PC-9 (cell line): ENCODE measurements at regions not wholly inside any gene's neighbourhood (a gene's known extent, or its start where the extent isn't known, plus 50 kb on each side); places are given as distances from the start of the nearest gene placed in this dataset.

Experiments used
- BruUV-seq: library from RNA; stranded (reverse); fragments of 400-500 nt; replicated peaks from 2 replicates; lab custom pipeline; 2021; lab: Mats Ljungman, UMichigan
- CTCF ChIA-PET: fragments of 300-600 bp; sonication (Branson Sonifier 250); formaldehyde crosslinking; loops from one replicate; lab custom pipeline; 2022; ENCODE audit warnings: antibody characterized with exemption; lab: Charles Lee
- POLR2A ChIA-PET: fragments of 300-600 bp; sonication (Branson Sonifier 250); formaldehyde crosslinking; loops from one replicate; lab custom pipeline; 2022; ENCODE audit warnings: antibody characterized with exemption; ENCODE audit not compliant: unreplicated experiment; lab: Charles Lee
- DNase-seq, 2 experiments: peaks; one replicate each; pipeline versions ENCODE4 v3.0.0 to v3.0.0-alpha.2; 2015 to 2022; ENCODE audit warnings: mixed read lengths in 1 of 2
- H2AFZ ChIP-seq: fragments of 200-600 bp; sonication (generic); 2 replicates; pipeline ENCODE4 v1.8.1; 2017; ENCODE audit warnings: antibody characterized with exemption
- H3F3A ChIP-seq: fragments of 200-600 bp; sonication (generic); 2 replicates; pipeline ENCODE4 v1.8.1; 2017; ENCODE audit warnings: antibody characterized with exemption, mild to moderate bottlenecking, low read depth; ENCODE audit not compliant: insufficient read depth
- H3K27ac ChIP-seq: fragments of 200-600 bp; sonication (generic); 2 replicates; pipeline ENCODE4 v1.6.1; 2016; ENCODE audit warnings: mixed run types
- H3K27me3 ChIP-seq: fragments of 200-600 bp; sonication (generic); 2 replicates; pipeline ENCODE4 v1.6.1; 2016; ENCODE audit warnings: low read depth, mixed run types; ENCODE audit not compliant: insufficient read depth
- H3K36me3 ChIP-seq: fragments of 200-600 bp; sonication (generic); 2 replicates; pipeline ENCODE4 v1.6.1; 2016; ENCODE audit warnings: low read depth, mixed run types
- H3K4me1 ChIP-seq: fragments of 200-600 bp; sonication (generic); replicated peaks from 2 replicates; pipeline ENCODE4 v1.6.1; 2016; ENCODE audit warnings: mixed run types; ENCODE audit not compliant: insufficient read depth
- H3K4me2 ChIP-seq: fragments of 200-600 bp; sonication (generic); 2 replicates; pipeline ENCODE4 v1.6.1; 2017; ENCODE audit warnings: mixed run types
- H3K4me3 ChIP-seq: fragments of 200-600 bp; sonication (generic); 2 replicates; pipeline ENCODE4 v1.6.1; 2016; ENCODE audit warnings: mixed run types
- H3K79me2 ChIP-seq: fragments of 200-600 bp; sonication (generic); 2 replicates; pipeline ENCODE4 v1.6.1; 2017; ENCODE audit warnings: low read depth, mixed run types
- H3K9me2 ChIP-seq: fragments of 200-600 bp; sonication (generic); 2 replicates; pipeline ENCODE4 v1.8.1; 2017; ENCODE audit warnings: mild to moderate bottlenecking; ENCODE audit not compliant: insufficient read depth
- H3K9me3 ChIP-seq: fragments of 200-600 bp; sonication (generic); 2 replicates; pipeline ENCODE4 v1.8.1; 2016; ENCODE audit warnings: low read depth; ENCODE audit not compliant: insufficient read depth
- H4K20me1 ChIP-seq: fragments of 200-600 bp; sonication (generic); 2 replicates; pipeline ENCODE4 v1.8.1; 2017; ENCODE audit not compliant: insufficient read depth
- EZH2 ChIP-seq: fragments of 200-600 bp; sonication (generic); IDR thresholded peaks from 2 replicates; pipeline ENCODE4 v1.8.0; 2017; ENCODE audit warnings: antibody characterized with exemption, low read depth
- intact Hi-C: fragments of 100-400 bp; cut with micrococcal nuclease; formaldehyde crosslinking; loops from one replicate; pipeline ENCODE4 v1.10.0; 2022; ENCODE audit not compliant: unreplicated experiment
- TF ChIP-seq, protein P1 (sequence below): fragments of 200-600 bp; sonication (generic); conservative IDR thresholded peaks from 2 replicates; pipeline ENCODE4 v1.6.1; 2017; ENCODE audit warnings: mixed run types, antibody characterized with exemption, mild to moderate bottlenecking, moderate library complexity

DNA sequence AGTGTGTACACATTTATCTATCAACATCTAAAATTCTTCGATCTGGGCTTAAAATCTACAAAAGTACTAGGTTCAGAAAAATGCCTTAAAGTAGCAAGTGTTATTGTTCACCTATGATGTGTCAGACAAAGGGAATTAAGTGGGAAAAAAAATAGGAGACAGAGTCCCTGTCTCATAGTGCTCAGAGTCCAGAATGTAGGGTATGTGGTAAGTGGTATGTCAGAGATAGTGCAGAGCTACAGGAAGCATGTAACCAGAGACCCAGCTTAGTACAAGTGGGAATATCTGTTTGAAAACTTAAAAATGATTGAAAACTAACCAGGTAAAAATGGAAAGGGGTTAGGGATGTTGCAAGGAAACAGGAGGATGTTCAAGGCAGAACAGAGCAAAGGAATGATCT lies 482.8 kb downstream of the ELAVL2 start:
- Histone ChIP-seq H3F3A (no peaks in the 10 kb centered on the region), H4K20me1 (no peaks in the 10 kb centered on the region), H3K9me2 (no peaks in the 10 kb centered on the region), H2AFZ (no peak overlapping the region), H3K27me3 (no peaks in the 10 kb centered on the region), H3K4me3 (no peak overlapping the region), H3K4me2 (no peak overlapping the region), H3K27ac (no peak overlapping the region), H3K9me3 (no peaks in the 10 kb centered on the region), H3K4me1 (no peaks in the 10 kb centered on the region), H3K36me3 (no peaks in the 10 kb centered on the region), H3K79me2 (no peaks in the 10 kb centered on the region)
- intact Hi-C loops: no loop called here
- ChIA-PET CTCF (no interaction called here), POLR2A (no interaction called here)
- BruUV-seq: no TSS peak
- no peak for DNase-seq
- no peak for TF ChIP-seq EZH2
- TF ChIP-seq, protein P1, sequence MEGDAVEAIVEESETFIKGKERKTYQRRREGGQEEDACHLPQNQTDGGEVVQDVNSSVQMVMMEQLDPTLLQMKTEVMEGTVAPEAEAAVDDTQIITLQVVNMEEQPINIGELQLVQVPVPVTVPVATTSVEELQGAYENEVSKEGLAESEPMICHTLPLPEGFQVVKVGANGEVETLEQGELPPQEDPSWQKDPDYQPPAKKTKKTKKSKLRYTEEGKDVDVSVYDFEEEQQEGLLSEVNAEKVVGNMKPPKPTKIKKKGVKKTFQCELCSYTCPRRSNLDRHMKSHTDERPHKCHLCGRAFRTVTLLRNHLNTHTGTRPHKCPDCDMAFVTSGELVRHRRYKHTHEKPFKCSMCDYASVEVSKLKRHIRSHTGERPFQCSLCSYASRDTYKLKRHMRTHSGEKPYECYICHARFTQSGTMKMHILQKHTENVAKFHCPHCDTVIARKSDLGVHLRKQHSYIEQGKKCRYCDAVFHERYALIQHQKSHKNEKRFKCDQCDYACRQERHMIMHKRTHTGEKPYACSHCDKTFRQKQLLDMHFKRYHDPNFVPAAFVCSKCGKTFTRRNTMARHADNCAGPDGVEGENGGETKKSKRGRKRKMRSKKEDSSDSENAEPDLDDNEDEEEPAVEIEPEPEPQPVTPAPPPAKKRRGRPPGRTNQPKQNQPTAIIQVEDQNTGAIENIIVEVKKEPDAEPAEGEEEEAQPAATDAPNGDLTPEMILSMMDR: no peak

GRCh38 chr9:23361096-23361495 lies 464.9 kb downstream of the ELAVL2 start:
- intact Hi-C loops: no loop called here
- no peak for DNase-seq
- H3K79me2 ChIP-seq: no peaks in the 10 kb centered on the region
- POLR2A ChIA-PET: no interaction called here
- no peak overlapping the region for H2AFZ ChIP-seq
- BruUV-seq: no TSS peak
- H3K36me3 ChIP-seq: no peaks in the 10 kb centered on the region
- no peaks in the 10 kb centered on the region for H3F3A ChIP-seq
- H3K27ac ChIP-seq: no peak overlapping the region
- no peaks in the 10 kb centered on the region for H4K20me1 ChIP-seq
- no peaks in the 10 kb centered on the region for H3K27me3 ChIP-seq
- no peaks in the 10 kb centered on the region for H3K9me3 ChIP-seq
- no peak overlapping the region for H3K4me3 ChIP-seq
- no peaks in the 10 kb centered on the region for H3K4me1 ChIP-seq
- no peaks in the 10 kb centered on the region for H3K9me2 ChIP-seq
- H3K4me2 ChIP-seq: no peak overlapping the region
- CTCF ChIA-PET: no interaction called here
- TF ChIP-seq EZH2: no peak
- TF ChIP-seq, protein P1: no peak

GRCh38 chr9:23372703-23373102 lies 453.3 kb downstream of the ELAVL2 start:
- Histone ChIP-seq H3K4me2 (no peak overlapping the region), H3F3A (no peaks in the 10 kb centered on the region), H3K4me3 (no peak overlapping the region), H3K4me1 (no peaks in the 10 kb centered on the region), H3K36me3 (no peaks in the 10 kb centered on the region), H4K20me1 (no peaks in the 10 kb centered on the region), H3K27ac (no peak overlapping the region), H3K79me2 (no peaks in the 10 kb centered on the region), H2AFZ (no peak overlapping the region), H3K9me3 (no peaks in the 10 kb centered on the region), H3K9me2 (no peaks in the 10 kb centered on the region), H3K27me3 (no peaks in the 10 kb centered on the region)
- ChIA-PET CTCF (no interaction called here), POLR2A (interaction anchor here (0.7 kb wide), 1 partner anchor 13 kb away, joined by 3 read pairs; no protein-coding TSS in a partner anchor)
- DNase-seq: no peak
- intact Hi-C loops: no loop called here
- TF ChIP-seq, protein P1: no peak
- TF ChIP-seq EZH2: no peak
- BruUV-seq: no TSS peak
